ENCODE measurements at regions not wholly inside any gene's neighbourhood (a gene's known extent, or its start where the extent isn't known, plus 50 kb on each side); places are given as distances from the start of the nearest gene placed in this dataset.

DNA sequence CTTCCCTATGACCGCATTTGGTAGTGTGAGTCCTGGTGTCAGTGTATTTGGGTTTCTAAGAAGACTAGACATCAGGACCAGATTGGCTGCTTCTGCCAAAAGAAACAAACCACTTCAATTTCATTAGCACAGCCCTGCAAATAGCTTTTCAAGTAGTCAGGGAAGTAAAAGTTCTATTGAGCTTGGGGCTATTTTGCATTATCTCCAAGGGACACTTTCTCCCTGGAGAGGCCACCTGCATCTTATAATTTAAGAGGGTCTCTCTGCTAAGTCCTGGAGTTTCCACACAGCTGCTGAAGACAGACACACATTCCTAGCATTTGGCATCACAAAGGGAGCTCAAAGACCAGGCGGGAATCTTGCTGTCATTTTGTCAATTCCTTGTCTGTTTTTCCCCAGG lies 141.2 kb downstream of the BMP2 start:
- TF ChIP-seq, protein P1, sequence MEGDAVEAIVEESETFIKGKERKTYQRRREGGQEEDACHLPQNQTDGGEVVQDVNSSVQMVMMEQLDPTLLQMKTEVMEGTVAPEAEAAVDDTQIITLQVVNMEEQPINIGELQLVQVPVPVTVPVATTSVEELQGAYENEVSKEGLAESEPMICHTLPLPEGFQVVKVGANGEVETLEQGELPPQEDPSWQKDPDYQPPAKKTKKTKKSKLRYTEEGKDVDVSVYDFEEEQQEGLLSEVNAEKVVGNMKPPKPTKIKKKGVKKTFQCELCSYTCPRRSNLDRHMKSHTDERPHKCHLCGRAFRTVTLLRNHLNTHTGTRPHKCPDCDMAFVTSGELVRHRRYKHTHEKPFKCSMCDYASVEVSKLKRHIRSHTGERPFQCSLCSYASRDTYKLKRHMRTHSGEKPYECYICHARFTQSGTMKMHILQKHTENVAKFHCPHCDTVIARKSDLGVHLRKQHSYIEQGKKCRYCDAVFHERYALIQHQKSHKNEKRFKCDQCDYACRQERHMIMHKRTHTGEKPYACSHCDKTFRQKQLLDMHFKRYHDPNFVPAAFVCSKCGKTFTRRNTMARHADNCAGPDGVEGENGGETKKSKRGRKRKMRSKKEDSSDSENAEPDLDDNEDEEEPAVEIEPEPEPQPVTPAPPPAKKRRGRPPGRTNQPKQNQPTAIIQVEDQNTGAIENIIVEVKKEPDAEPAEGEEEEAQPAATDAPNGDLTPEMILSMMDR (IDR thresholded peaks at IDR 0.05; ENCODE audit: insufficient read depth, low read length, poor library complexity, severe bottlenecking) = no peak
- TF ChIP-seq EZH2phosphoT487 (conservative IDR thresholded peaks at IDR 0.05; ENCODE audit: low read length) = no peak
